H1 (cell line): ENCODE measurements at regions not wholly inside any gene's neighbourhood (a gene's known extent, or its start where the extent isn't known, plus 50 kb on each side); places are given as distances from the start of the nearest gene placed in this dataset.

Experiments
- CTCF ChIA-PET: fragments of 300-600 bp; sonication (Branson Sonifier 250); formaldehyde crosslinking; loops from one replicate; lab custom pipeline; 2021; ENCODE audit not compliant: partially characterized antibody; lab: Charles Lee
- POLR2A ChIA-PET: fragments of 300-600 bp; sonication (Branson Sonifier 250); formaldehyde crosslinking; loops from one replicate; lab custom pipeline; 2021; ENCODE audit warnings: inconsistent platforms; ENCODE audit not compliant: partially characterized antibody; lab: Charles Lee
- DNase-seq, 2 experiments: peaks; one replicate each; pipeline versions ENCODE4 v3.0.0 to v3.0.0-alpha.2; 2010 to 2022; ENCODE audit warnings: low spot score in 2 of 2, low read depth in 1 of 2, mixed read lengths in 1 of 2
- FAIRE-seq: peaks from 2 replicates; lab custom pipeline; 2011; peaks lifted over from hg19 to GRCh38; lab: Jason Lieb, UNC
- H2AFZ ChIP-seq: 2 replicates; pipeline ENCODE4 v1.8.1; 2012; ENCODE audit warnings: low read length, inconsistent platforms
- H2AK5ac ChIP-seq: 2 replicates; pipeline ENCODE4 v1.6.1; 2013; ENCODE audit warnings: low read depth, low read length
- H2BK120ac ChIP-seq: replicated peaks from 2 replicates; pipeline ENCODE3; 2013; ENCODE audit warnings: low read depth, low read length, inconsistent platforms
- H2BK12ac ChIP-seq: 2 replicates; pipeline ENCODE4 v1.6.1; 2013; ENCODE audit warnings: low read depth, low read length
- H2BK15ac ChIP-seq: 2 replicates; pipeline ENCODE4 v1.6.1; 2013; ENCODE audit warnings: low read length
- H2BK20ac ChIP-seq: 2 replicates; pipeline ENCODE4 v1.6.1; 2013; ENCODE audit warnings: low read length
- H2BK5ac ChIP-seq: 2 replicates; pipeline ENCODE4 v1.6.1; 2013; ENCODE audit warnings: low read depth, low read length
- H3K14ac ChIP-seq: 2 replicates; pipeline ENCODE4 v1.6.1; 2013; ENCODE audit warnings: inconsistent platforms; ENCODE audit not compliant: insufficient read length
- H3K18ac ChIP-seq: 2 replicates; pipeline ENCODE4 v1.6.1; 2013; ENCODE audit warnings: low read length; ENCODE audit errors: extremely low read depth
- H3K23ac ChIP-seq: 2 replicates; pipeline ENCODE4 v1.6.1; 2013; ENCODE audit warnings: inconsistent platforms; ENCODE audit not compliant: insufficient read length
- H3K23me2 ChIP-seq: 2 replicates; pipeline ENCODE4 v1.6.1; 2013; ENCODE audit warnings: low read depth, low read length
- H3K27ac ChIP-seq: 2 replicates; pipeline ENCODE4 v1.6.1; 2011; ENCODE audit warnings: low read depth, low read length, inconsistent platforms
- H3K27me3 ChIP-seq, 4 experiments: replicated peaks in 1 of 4; 1 replicate in 1 of 4; 2 replicates in 3 of 4; pipeline versions ENCODE4 v1.6.1 to v1.8.1; 2011 to 2013; ENCODE audit warnings: low read length in 3 of 4, mild to moderate bottlenecking in 3 of 4, inconsistent platforms in 2 of 4, mixed read lengths in 2 of 4, moderate library complexity in 1 of 4; ENCODE audit not compliant: control insufficient read depth in 3 of 4, insufficient read depth in 3 of 4; ENCODE audit errors: extremely low read depth in 1 of 4
- H3K36me3 ChIP-seq, 4 experiments: 2 replicates each; pipeline versions ENCODE4 v1.6.1 to v1.8.1; 2011 to 2013; ENCODE audit warnings: mild to moderate bottlenecking in 4 of 4, low read length in 3 of 4, moderate library complexity in 2 of 4, control low read depth in 1 of 4, inconsistent platforms in 1 of 4; ENCODE audit not compliant: insufficient read depth in 4 of 4, control insufficient read depth in 2 of 4
- H3K4ac ChIP-seq: replicated peaks from 2 replicates; pipeline ENCODE3; 2013; ENCODE audit warnings: low read length, low read depth, mixed read lengths, inconsistent platforms; ENCODE audit not compliant: insufficient read length
- H3K4me1 ChIP-seq, 4 experiments: replicated peaks in 1 of 4; 1 replicate in 1 of 4; 2 replicates in 3 of 4; pipeline versions ENCODE4 v1.6.1 to v1.8.1; 2011 to 2013; ENCODE audit warnings: low read length in 3 of 4, inconsistent platforms in 2 of 4, mixed read lengths in 1 of 4; ENCODE audit not compliant: insufficient read depth in 4 of 4, control insufficient read depth in 3 of 4
- H3K4me2 ChIP-seq, 2 experiments: 2 replicates each; pipeline versions ENCODE4 v1.6.1 to v1.8.1; 2011 to 2013; ENCODE audit warnings: low read depth in 2 of 2, low read length in 2 of 2, control low read depth in 1 of 2, inconsistent platforms in 1 of 2, mild to moderate bottlenecking in 1 of 2; ENCODE audit not compliant: insufficient read depth in 1 of 2
- H3K4me3 ChIP-seq, 4 experiments: fragments of 200-600, 300-600 bp in 1 of 4; sonication (generic), shearing (Covaris generic), sonication (Bioruptor Twin) in 1 of 4; 2 replicates each; pipeline versions ENCODE4 v1.5.1 to v1.8.1; 2011 to 2016; ENCODE audit warnings: low read length in 4 of 4, low read depth in 3 of 4, control low read depth in 2 of 4, inconsistent platforms in 2 of 4, mild to moderate bottlenecking in 2 of 4, mixed read lengths in 1 of 4, moderate library complexity in 1 of 4; ENCODE audit not compliant: insufficient read depth in 2 of 4; ENCODE audit errors: extremely low read depth in 1 of 4
- H3K56ac ChIP-seq: replicated peaks from 2 replicates; pipeline ENCODE3; 2013; ENCODE audit warnings: low read depth, mild to moderate bottlenecking, mixed read lengths, low read length, inconsistent platforms; ENCODE audit not compliant: insufficient read length
- H3K79me1 ChIP-seq: 2 replicates; pipeline ENCODE4 v1.6.1; 2013; ENCODE audit warnings: low read depth, low read length, control low read depth
- H3K79me2 ChIP-seq, 2 experiments: 2 replicates each; pipeline versions ENCODE4 v1.6.1 to v1.8.1; 2012 to 2013; ENCODE audit warnings: low read length in 2 of 2, mild to moderate bottlenecking in 2 of 2, inconsistent platforms in 1 of 2; ENCODE audit not compliant: insufficient read depth in 2 of 2, control insufficient read depth in 1 of 2
- H3K9ac ChIP-seq, 4 experiments: replicated peaks in 1 of 4; 1 replicate in 1 of 4; 2 replicates in 3 of 4; pipeline versions ENCODE4 v1.6.1 to v1.8.1; 2011 to 2013; ENCODE audit warnings: low read depth in 3 of 4, low read length in 3 of 4, control low read depth in 2 of 4, mild to moderate bottlenecking in 2 of 4, moderate library complexity in 2 of 4, inconsistent platforms in 1 of 4; ENCODE audit errors: extremely low read depth in 1 of 4
- H3K9me3 ChIP-seq, 2 experiments: 2 replicates each; pipeline versions ENCODE4 v1.6.1 to v1.8.1; 2012 to 2013; ENCODE audit warnings: mild to moderate bottlenecking in 2 of 2, moderate library complexity in 2 of 2, control low read depth in 1 of 2, inconsistent platforms in 1 of 2, low read depth in 1 of 2, low read length in 1 of 2, mixed read lengths in 1 of 2; ENCODE audit not compliant: insufficient read depth in 2 of 2
- H4K20me1 ChIP-seq, 2 experiments: replicated peaks in 1 of 2; 2 replicates each; pipeline versions ENCODE3 to v1.8.1; 2011 to 2013; ENCODE audit warnings: inconsistent platforms in 2 of 2, low read length in 2 of 2, mild to moderate bottlenecking in 1 of 2; ENCODE audit not compliant: insufficient read depth in 2 of 2, control insufficient read depth in 1 of 2
- H4K5ac ChIP-seq: 2 replicates; pipeline ENCODE4 v1.6.1; 2013; ENCODE audit warnings: low read length, low read depth, mixed read lengths, inconsistent platforms; ENCODE audit not compliant: insufficient read length
- H4K8ac ChIP-seq: 2 replicates; pipeline ENCODE4 v1.8.0; 2013; ENCODE audit warnings: mild to moderate bottlenecking, moderate library complexity, low read length, inconsistent platforms; ENCODE audit not compliant: insufficient read depth; ENCODE audit errors: extremely low read depth
- H4K91ac ChIP-seq: replicated peaks from 2 replicates; pipeline ENCODE3; 2013; ENCODE audit warnings: low read length, mixed read lengths, inconsistent platforms; ENCODE audit not compliant: insufficient read length
- CTBP2 ChIP-seq: IDR thresholded peaks from 2 replicates; pipeline ENCODE4 v1.7.0; 2011; ENCODE audit warnings: borderline replicate concordance, mild to moderate bottlenecking, moderate library complexity, mixed read lengths, low read length; ENCODE audit not compliant: insufficient read depth, insufficient read length
- EZH2 ChIP-seq: fragments of 200-600 bp; sonication (generic); IDR thresholded peaks from 2 replicates; pipeline ENCODE4 v1.7.1; 2012; ENCODE audit warnings: low read depth, mild to moderate bottlenecking, moderate library complexity, low read length, inconsistent platforms; ENCODE audit not compliant: severe bottlenecking
- FOSL1 ChIP-seq: IDR thresholded peaks from 2 replicates; pipeline ENCODE4 v1.6.1; 2011; ENCODE audit warnings: mild to moderate bottlenecking, low read depth, low read length, moderate library complexity; ENCODE audit not compliant: insufficient read depth
- HDAC6 ChIP-seq: IDR thresholded peaks from one replicate; pipeline ENCODE4 v1.7.1; 2012; ENCODE audit warnings: low read depth, mild to moderate bottlenecking, inconsistent platforms, low read length, moderate library complexity
- NANOG ChIP-seq: IDR thresholded peaks from 2 replicates; pipeline ENCODE4 v1.6.1; 2011; ENCODE audit warnings: low read length, low read depth, mild to moderate bottlenecking, inconsistent platforms; ENCODE audit not compliant: insufficient read depth, poor library complexity, severe bottlenecking
- RNF2 ChIP-seq: fragments of 200-900, 300-1000 bp; sonication (generic); IDR thresholded peaks from 2 replicates; pipeline ENCODE4 v1.7.1; 2016; ENCODE audit warnings: borderline replicate concordance, low read depth, mild to moderate bottlenecking, antibody characterized with exemption, low read length; ENCODE audit not compliant: poor library complexity, severe bottlenecking; ENCODE audit errors: missing control alignments
- TBP ChIP-seq: IDR thresholded peaks from 2 replicates; pipeline ENCODE4 v1.6.1; 2011; ENCODE audit warnings: low read depth, low read length, improper control_type of control experiment
- WGBS, 2 experiments: shearing (Covaris generic) in 1 of 2; methylation state at CpG; one replicate each; pipeline versions ENCODE4 v1.1.6 to v1.1.7; 2013 to 2015; ENCODE audit warnings: low lambda C conversion rate in 2 of 2, mixed read lengths in 2 of 2, inconsistent platforms in 1 of 2, low coverage in 1 of 2, missing lambda C conversion rate in 1 of 2; ENCODE audit not compliant: insufficient replicate concordance in 2 of 2, insufficient coverage in 1 of 2, insufficient read length in 1 of 2; ENCODE audit errors: extremely low coverage in 1 of 2, missing lambda C conversion rate in 1 of 2; 5-methylcytosine and 5-hydroxymethylcytosine counted together

- FAIRE-seq, result no peak
- H3K9me3 ChIP-seq, result no peaks in the 10 kb centered on the region
- no peak overlapping the region for H2BK5ac ChIP-seq
- no peaks in the 10 kb centered on the region for H3K23me2 ChIP-seq
- no peak overlapping the region for H3K4me3 ChIP-seq
- peaks cover 0 to 2% (median 0%) of the 10 kb centered on the region in 4 experiments; a peak in 1 of 7 replicates for H3K27me3 ChIP-seq
- CTCF ChIA-PET, result interaction anchor here (0.6 to 0.9 kb wide), 2 partner anchors 16 to 29 kb away, joined by 3 read pairs; no protein-coding TSS in a partner anchor
- H3K14ac ChIP-seq, result no peak overlapping the region
- H2AFZ ChIP-seq, result no peak overlapping the region
- H4K20me1 ChIP-seq, result no peaks in the 10 kb centered on the region
- no peaks in the 10 kb centered on the region for H3K79me2 ChIP-seq
- no peak overlapping the region for H3K4me2 ChIP-seq
- H2BK12ac ChIP-seq, result no peak overlapping the region
- H2BK120ac ChIP-seq, result no peak overlapping the region
- no peak overlapping the region for H3K9ac ChIP-seq
- POLR2A ChIA-PET, result no interaction called here
- H3K79me1 ChIP-seq, result no peaks in the 10 kb centered on the region
- no peak overlapping the region for H3K23ac ChIP-seq
- H3K18ac ChIP-seq, result no peak overlapping the region
- no peak overlapping the region for H4K91ac ChIP-seq
- 85% methylated on average over 5 of the region's 5 CpGs; no CpG with 5 or more reads in 1 of the 2 experiments for WGBS, 2 experiments
- H3K4ac ChIP-seq, result no peak overlapping the region
- no peak overlapping the region for H3K56ac ChIP-seq
- H3K4me1 ChIP-seq, result no peaks in the 10 kb centered on the region
- H3K27ac ChIP-seq, result no peak overlapping the region
- no peak overlapping the region for H2BK20ac ChIP-seq
- no peak for DNase-seq
- no peak overlapping the region for H4K8ac ChIP-seq
- H2AK5ac ChIP-seq, result no peak overlapping the region
- no peaks in the 10 kb centered on the region for H3K36me3 ChIP-seq
- no peak overlapping the region for H2BK15ac ChIP-seq
- no peak overlapping the region for H4K5ac ChIP-seq
- TF ChIP-seq CTBP2 (no peak), TBP (no peak), EZH2 (no peak), NANOG (no peak), HDAC6 (no peak), FOSL1 (no peak), RNF2 (no peak)
Measured at GRCh38 chr14:66375046-66375964, 110.9 kb upstream of the CCDC196 start.
